PC-9 (cell line): ENCODE measurements at regions not wholly inside any gene's neighbourhood (a gene's known extent, or its start where the extent isn't known, plus 50 kb on each side); places are given as distances from the start of the nearest gene placed in this dataset.

Experiments
- BruUV-seq: library from RNA; stranded (reverse); fragments of 400-500 nt; replicated peaks from 2 replicates; lab custom pipeline; 2021; lab: Mats Ljungman, UMichigan
- CTCF ChIA-PET: fragments of 300-600 bp; sonication (Branson Sonifier 250); formaldehyde crosslinking; loops from one replicate; lab custom pipeline; 2022; ENCODE audit warnings: antibody characterized with exemption; lab: Charles Lee
- POLR2A ChIA-PET: fragments of 300-600 bp; sonication (Branson Sonifier 250); formaldehyde crosslinking; loops from one replicate; lab custom pipeline; 2022; ENCODE audit warnings: antibody characterized with exemption; ENCODE audit not compliant: unreplicated experiment; lab: Charles Lee
- DNase-seq, 2 experiments: peaks; one replicate each; pipeline versions ENCODE4 v3.0.0 to v3.0.0-alpha.2; 2015 to 2022; ENCODE audit warnings: mixed read lengths in 1 of 2
- H2AFZ ChIP-seq: fragments of 200-600 bp; sonication (generic); 2 replicates; pipeline ENCODE4 v1.8.1; 2017; ENCODE audit warnings: antibody characterized with exemption
- H3F3A ChIP-seq: fragments of 200-600 bp; sonication (generic); 2 replicates; pipeline ENCODE4 v1.8.1; 2017; ENCODE audit warnings: antibody characterized with exemption, mild to moderate bottlenecking, low read depth; ENCODE audit not compliant: insufficient read depth
- H3K27ac ChIP-seq: fragments of 200-600 bp; sonication (generic); 2 replicates; pipeline ENCODE4 v1.6.1; 2016; ENCODE audit warnings: mixed run types
- H3K27me3 ChIP-seq: fragments of 200-600 bp; sonication (generic); 2 replicates; pipeline ENCODE4 v1.6.1; 2016; ENCODE audit warnings: low read depth, mixed run types; ENCODE audit not compliant: insufficient read depth
- H3K36me3 ChIP-seq: fragments of 200-600 bp; sonication (generic); 2 replicates; pipeline ENCODE4 v1.6.1; 2016; ENCODE audit warnings: low read depth, mixed run types
- H3K4me1 ChIP-seq: fragments of 200-600 bp; sonication (generic); replicated peaks from 2 replicates; pipeline ENCODE4 v1.6.1; 2016; ENCODE audit warnings: mixed run types; ENCODE audit not compliant: insufficient read depth
- H3K4me2 ChIP-seq: fragments of 200-600 bp; sonication (generic); 2 replicates; pipeline ENCODE4 v1.6.1; 2017; ENCODE audit warnings: mixed run types
- H3K4me3 ChIP-seq: fragments of 200-600 bp; sonication (generic); 2 replicates; pipeline ENCODE4 v1.6.1; 2016; ENCODE audit warnings: mixed run types
- H3K79me2 ChIP-seq: fragments of 200-600 bp; sonication (generic); 2 replicates; pipeline ENCODE4 v1.6.1; 2017; ENCODE audit warnings: low read depth, mixed run types
- H3K9me2 ChIP-seq: fragments of 200-600 bp; sonication (generic); 2 replicates; pipeline ENCODE4 v1.8.1; 2017; ENCODE audit warnings: mild to moderate bottlenecking; ENCODE audit not compliant: insufficient read depth
- H3K9me3 ChIP-seq: fragments of 200-600 bp; sonication (generic); 2 replicates; pipeline ENCODE4 v1.8.1; 2016; ENCODE audit warnings: low read depth; ENCODE audit not compliant: insufficient read depth
- H4K20me1 ChIP-seq: fragments of 200-600 bp; sonication (generic); 2 replicates; pipeline ENCODE4 v1.8.1; 2017; ENCODE audit not compliant: insufficient read depth
- EZH2 ChIP-seq: fragments of 200-600 bp; sonication (generic); IDR thresholded peaks from 2 replicates; pipeline ENCODE4 v1.8.0; 2017; ENCODE audit warnings: antibody characterized with exemption, low read depth
- intact Hi-C: fragments of 100-400 bp; cut with micrococcal nuclease; formaldehyde crosslinking; loops from one replicate; pipeline ENCODE4 v1.10.0; 2022; ENCODE audit not compliant: unreplicated experiment
- TF ChIP-seq, protein P1 (sequence below): fragments of 200-600 bp; sonication (generic); conservative IDR thresholded peaks from 2 replicates; pipeline ENCODE4 v1.6.1; 2017; ENCODE audit warnings: mixed run types, antibody characterized with exemption, mild to moderate bottlenecking, moderate library complexity

DNA sequence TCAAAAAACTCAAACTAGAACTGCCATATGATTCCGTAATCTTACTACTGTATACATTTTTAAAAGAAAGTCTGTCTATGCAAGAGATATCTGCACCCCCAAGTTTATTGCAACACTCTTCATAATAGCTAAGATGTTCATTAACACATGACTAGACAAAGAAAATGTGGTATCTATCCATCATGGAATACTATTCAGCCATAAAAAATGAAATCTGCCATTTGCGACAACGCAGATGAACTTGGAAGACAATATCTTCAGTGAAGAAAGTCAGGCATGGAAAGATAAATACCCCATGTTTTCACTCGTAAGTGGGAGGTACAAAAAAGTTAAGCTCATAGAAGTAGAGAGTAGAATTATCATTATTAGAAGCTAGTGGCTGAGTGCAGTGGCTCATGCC, 87.3 kb upstream of the DHRSX start:
- DNase-seq, result no peak
- TF ChIP-seq EZH2, result no peak
- TF ChIP-seq, protein P1, sequence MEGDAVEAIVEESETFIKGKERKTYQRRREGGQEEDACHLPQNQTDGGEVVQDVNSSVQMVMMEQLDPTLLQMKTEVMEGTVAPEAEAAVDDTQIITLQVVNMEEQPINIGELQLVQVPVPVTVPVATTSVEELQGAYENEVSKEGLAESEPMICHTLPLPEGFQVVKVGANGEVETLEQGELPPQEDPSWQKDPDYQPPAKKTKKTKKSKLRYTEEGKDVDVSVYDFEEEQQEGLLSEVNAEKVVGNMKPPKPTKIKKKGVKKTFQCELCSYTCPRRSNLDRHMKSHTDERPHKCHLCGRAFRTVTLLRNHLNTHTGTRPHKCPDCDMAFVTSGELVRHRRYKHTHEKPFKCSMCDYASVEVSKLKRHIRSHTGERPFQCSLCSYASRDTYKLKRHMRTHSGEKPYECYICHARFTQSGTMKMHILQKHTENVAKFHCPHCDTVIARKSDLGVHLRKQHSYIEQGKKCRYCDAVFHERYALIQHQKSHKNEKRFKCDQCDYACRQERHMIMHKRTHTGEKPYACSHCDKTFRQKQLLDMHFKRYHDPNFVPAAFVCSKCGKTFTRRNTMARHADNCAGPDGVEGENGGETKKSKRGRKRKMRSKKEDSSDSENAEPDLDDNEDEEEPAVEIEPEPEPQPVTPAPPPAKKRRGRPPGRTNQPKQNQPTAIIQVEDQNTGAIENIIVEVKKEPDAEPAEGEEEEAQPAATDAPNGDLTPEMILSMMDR, result no peak
- Histone ChIP-seq H3K4me2 (no peak overlapping the region), H3K27ac (no peak overlapping the region), H3K36me3 (no peaks in the 10 kb centered on the region), H3K4me3 (no peak overlapping the region), H3K9me2 (no peaks in the 10 kb centered on the region), H3K9me3 (no peaks in the 10 kb centered on the region), H3K4me1 (peaks cover 16% of the 10 kb centered on the region), H3K79me2 (no peaks in the 10 kb centered on the region), H3F3A (peaks cover 14% of the 10 kb centered on the region), H3K27me3 (no peaks in the 10 kb centered on the region), H4K20me1 (no peaks in the 10 kb centered on the region), H2AFZ (no peak overlapping the region)
- CTCF ChIA-PET, result no interaction called here
- no TSS peak for BruUV-seq
- intact Hi-C loops, result no loop called here
- POLR2A ChIA-PET, result no interaction called here

DNA sequence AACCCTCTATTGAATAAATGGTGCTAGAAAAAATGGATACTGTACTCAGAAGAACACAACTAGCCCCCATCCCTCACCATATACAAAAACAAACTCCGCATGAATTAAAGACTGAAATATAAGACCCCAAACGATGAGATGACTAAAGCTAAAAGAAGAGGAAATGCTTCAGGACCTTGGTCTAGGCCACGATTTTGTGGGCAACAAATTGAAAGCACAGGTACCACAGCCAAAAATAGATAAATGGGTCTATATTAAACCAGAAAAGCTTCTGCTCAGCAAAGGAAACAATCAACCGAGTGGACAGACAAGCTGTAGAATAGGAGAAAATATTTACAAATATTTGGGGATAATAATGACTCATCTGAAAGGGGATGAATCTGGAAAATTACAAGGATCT, 86.4 kb upstream of the DHRSX start:
- intact Hi-C loops, result no loop called here
- H3K9me3 ChIP-seq, result no peaks in the 10 kb centered on the region
- H3K27me3 ChIP-seq, result no peaks in the 10 kb centered on the region
- H3K79me2 ChIP-seq, result no peaks in the 10 kb centered on the region
- no peaks in the 10 kb centered on the region for H3K9me2 ChIP-seq
- H3K4me3 ChIP-seq, result no peak overlapping the region
- H4K20me1 ChIP-seq, result no peaks in the 10 kb centered on the region
- POLR2A ChIA-PET, result no interaction called here
- no peak overlapping the region for H3K27ac ChIP-seq
- no peak overlapping the region for H3K4me2 ChIP-seq
- no peak overlapping the region for H2AFZ ChIP-seq
- peaks cover 10% of the 10 kb centered on the region for H3K4me1 ChIP-seq
- BruUV-seq, result no TSS peak
- no peak for TF ChIP-seq EZH2
- TF ChIP-seq, protein P1, result no peak
- no peak for DNase-seq
- peaks cover 9% of the 10 kb centered on the region for H3F3A ChIP-seq
- H3K36me3 ChIP-seq, result no peaks in the 10 kb centered on the region
- CTCF ChIA-PET, result no interaction called here

- no peaks in the 10 kb centered on the region for H4K20me1 ChIP-seq
- no peaks in the 10 kb centered on the region for H3K79me2 ChIP-seq
- H3K27me3 ChIP-seq, result no peaks in the 10 kb centered on the region
- no TSS peak for BruUV-seq
- no peak for TF ChIP-seq EZH2
- TF ChIP-seq, protein P1, result no peak
- H3K4me1 ChIP-seq, result no peaks in the 10 kb centered on the region
- no peak for DNase-seq
- H3K9me2 ChIP-seq, result no peaks in the 10 kb centered on the region
- H3F3A ChIP-seq, result no peaks in the 10 kb centered on the region
- no peak overlapping the region; the same call in 1 of the 2 replicates for H2AFZ ChIP-seq
- H3K27ac ChIP-seq, result no peak overlapping the region
- H3K9me3 ChIP-seq, result no peaks in the 10 kb centered on the region
- H3K36me3 ChIP-seq, result no peaks in the 10 kb centered on the region
- ChIA-PET CTCF (no interaction called here), POLR2A (no interaction called here)
- no peak overlapping the region for H3K4me2 ChIP-seq
- intact Hi-C loops, result no loop called here
- H3K4me3 ChIP-seq, result no peak overlapping the region
Measured at GRCh38 chrX:2585158-2585470, 84.3 kb upstream of the DHRSX start.
